ENCODE measurements at regions not wholly inside any gene's neighbourhood (a gene's known extent, or its start where the extent isn't known, plus 50 kb on each side); places are given as distances from the start of the nearest gene placed in this dataset.

- TF ChIP-seq TAF1 (IDR thresholded peaks at IDR 0.05; ENCODE audit: borderline replicate concordance, low read depth, low read length) (no peak), CREB1 (IDR thresholded peaks at IDR 0.05; ENCODE audit: low read depth) (no peak)
These were observed 249.9 kb downstream of the EIPR1 start (continued) for GRCh38 chr2:3127710-3128109.

DNA sequence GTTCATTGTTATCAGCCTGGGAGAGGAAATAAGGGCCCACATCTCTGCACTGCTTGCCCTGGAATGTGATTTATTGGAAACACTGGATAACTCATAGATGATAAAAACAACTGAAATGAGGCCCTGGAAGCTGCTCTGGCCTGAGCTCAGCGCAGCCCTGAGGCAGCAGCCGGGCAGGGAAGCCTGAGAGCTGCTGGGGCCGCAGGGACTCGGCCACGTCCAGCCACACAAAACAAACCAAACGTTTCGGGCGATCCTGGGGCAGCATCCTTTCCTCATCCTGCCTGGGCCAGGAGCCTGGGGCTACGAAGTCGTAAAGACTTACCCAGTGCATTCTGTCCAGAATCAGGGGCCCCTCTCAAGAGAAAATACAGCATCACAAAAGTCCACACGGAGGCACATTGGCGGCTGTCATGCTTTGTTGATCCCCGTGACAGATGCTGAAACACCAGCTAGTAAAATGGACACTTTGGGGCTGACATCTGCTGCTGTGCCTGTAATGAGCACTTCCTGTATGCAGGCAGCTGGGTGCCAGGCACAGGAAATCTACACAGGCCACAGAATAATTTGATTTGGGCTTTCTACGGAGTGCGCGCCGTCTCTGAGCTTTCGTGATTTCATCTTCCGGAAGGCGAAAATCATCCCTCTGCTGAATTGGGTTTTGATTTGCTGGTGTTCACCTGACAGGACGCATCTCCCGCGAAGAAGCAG lies 250.6 kb downstream of the EIPR1 start:
- POLR2A ChIA-PET = no interaction called here
- no peaks in the 10 kb centered on the region for H4K20me1 ChIP-seq (ENCODE audit: control insufficient read depth, insufficient read depth)
- no peak overlapping the region for H3K27ac ChIP-seq (ENCODE audit: control insufficient read depth, insufficient read depth)
- H3K79me2 ChIP-seq (ENCODE audit: control insufficient read depth, insufficient read depth, low read length) = no peaks in the 10 kb centered on the region
- RAD21 ChIA-PET (ENCODE audit: unreplicated experiment) = no interaction called here
- FAIRE-seq (no peak), DNase-seq (ENCODE audit: low read depth, low spot score) (no peak), ATAC-seq (no peak; the same call in 2 of the 3 replicates)
- BruUV-seq (replicated peaks) = no TSS peak
- no peak overlapping the region for H3K4me2 ChIP-seq (ENCODE audit: control insufficient read depth, insufficient read depth)
- no peak overlapping the region for H2AFZ ChIP-seq (ENCODE audit: control insufficient read depth, low read depth, low read length)
- H3K9ac ChIP-seq (ENCODE audit: control insufficient read depth, insufficient read depth, low read length) = no peak overlapping the region
- no peaks in the 10 kb centered on the region for H3K27me3 ChIP-seq (replicated peaks in 1 of 2; ENCODE audit: control insufficient read depth in 2 of 2, insufficient read depth in 2 of 2, low read length in 1 of 2)
- WGBS (ENCODE audit: insufficient coverage, insufficient replicate concordance, low lambda C conversion rate, missing lambda C conversion rate) = 65% methylated on average over 23 of the region's 23 CpGs
- no peaks in the 10 kb centered on the region for H3K9me3 ChIP-seq (replicated peaks; ENCODE audit: control insufficient read depth, insufficient read depth, low read length)
- H3K36me3 ChIP-seq (ENCODE audit: control insufficient read depth in 2 of 2, insufficient read depth in 2 of 2, low read length in 1 of 2) = no peaks in the 10 kb centered on the region
- no peak overlapping the region for H3K4me3 ChIP-seq
- CTCF ChIA-PET = interaction anchor here (0.6 kb wide), 1 partner anchor 1128 kb away, joined by 3 read pairs; no protein-coding TSS in a partner anchor
- intact Hi-C loops (cut with micrococcal nuclease; ENCODE audit: unreplicated experiment) = no loop called here
- SMC1A ChIA-PET (ENCODE audit: uncharacterized antibody, unreplicated experiment) = interaction anchor here (1.2 to 1.4 kb wide), 2 partner anchors 9 to 14 kb away, joined by 3 read pairs; no protein-coding TSS in a partner anchor
- in situ Hi-C loops (cut with MboI) = no loop called here
- H3K4me1 ChIP-seq (ENCODE audit: control insufficient read depth, insufficient read depth, low read length) = no peaks in the 10 kb centered on the region
- TF ChIP-seq SMAD5 (IDR thresholded peaks at IDR 0.05; ENCODE audit: low read depth) = no peak
- no peak for TF ChIP-seq ASH2L (IDR thresholded peaks at IDR 0.05; ENCODE audit: borderline replicate concordance, low read depth)
- no peak for TF ChIP-seq E2F8 (IDR thresholded peaks at IDR 0.05; ENCODE audit: low read depth, partially characterized antibody)
- no peak for TF ChIP-seq CHD4 (IDR thresholded peaks at IDR 0.05)
- no peak for TF ChIP-seq ATF7 (IDR thresholded peaks at IDR 0.05; ENCODE audit: low read depth)
- TF ChIP-seq CBX3 (IDR thresholded peaks at IDR 0.05; ENCODE audit: borderline replicate concordance, low read depth) = no peak
- TF ChIP-seq KDM1A (IDR thresholded peaks at IDR 0.05; ENCODE audit: borderline replicate concordance) = no peak
- no peak for TF ChIP-seq RELB (IDR thresholded peaks at IDR 0.05; ENCODE audit: low read depth)
- TF ChIP-seq, protein P1, sequence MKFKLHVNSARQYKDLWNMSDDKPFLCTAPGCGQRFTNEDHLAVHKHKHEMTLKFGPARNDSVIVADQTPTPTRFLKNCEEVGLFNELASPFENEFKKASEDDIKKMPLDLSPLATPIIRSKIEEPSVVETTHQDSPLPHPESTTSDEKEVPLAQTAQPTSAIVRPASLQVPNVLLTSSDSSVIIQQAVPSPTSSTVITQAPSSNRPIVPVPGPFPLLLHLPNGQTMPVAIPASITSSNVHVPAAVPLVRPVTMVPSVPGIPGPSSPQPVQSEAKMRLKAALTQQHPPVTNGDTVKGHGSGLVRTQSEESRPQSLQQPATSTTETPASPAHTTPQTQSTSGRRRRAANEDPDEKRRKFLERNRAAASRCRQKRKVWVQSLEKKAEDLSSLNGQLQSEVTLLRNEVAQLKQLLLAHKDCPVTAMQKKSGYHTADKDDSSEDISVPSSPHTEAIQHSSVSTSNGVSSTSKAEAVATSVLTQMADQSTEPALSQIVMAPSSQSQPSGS (IDR thresholded peaks at IDR 0.05; ENCODE audit: low read length) = no peak
- TF ChIP-seq E4F1 (IDR thresholded peaks at IDR 0.05; ENCODE audit: borderline replicate concordance, partially characterized antibody) = no peak
- TF ChIP-seq ZNF384 (IDR thresholded peaks at IDR 0.05; ENCODE audit: borderline replicate concordance, low read depth, low read length) = no peak
- TF ChIP-seq SIX5 (IDR thresholded peaks at IDR 0.05; ENCODE audit: low read depth, low read length, severe bottlenecking) = no peak
- TF ChIP-seq PAX5 (IDR thresholded peaks at IDR 0.05; ENCODE audit: borderline replicate concordance, low read depth, low read length) = no peak

Measured in GM12878 (cell line).